GM12878 (cell line): ENCODE measurements at regions not wholly inside any gene's neighbourhood (a gene's known extent, or its start where the extent isn't known, plus 50 kb on each side); places are given as distances from the start of the nearest gene placed in this dataset.

Experiments used
- ATAC-seq: fragments of 200-7000 bp; cut with Tn5 transposase; 3 replicates; pipeline ENCODE4 v1.9.1; 2020; ENCODE audit warnings: mild to moderate bottlenecking, moderate library complexity
- BruUV-seq: library from RNA; stranded (reverse); fragments of 400-500 nt; replicated peaks from 2 replicates; lab custom pipeline; 2021; lab: Mats Ljungman, UMichigan
- CTCF ChIA-PET: fragments of 300-600 bp; sonication (Branson Sonifier 250); formaldehyde crosslinking; extraction: SDS; loops from one replicate; lab custom pipeline; 2021; ENCODE audit warnings: inconsistent platforms; lab: Yijun Ruan, JAX
- POLR2A ChIA-PET: fragments of 350-600 bp; formaldehyde crosslinking; extraction: SDS; loops from one replicate; lab custom pipeline; 2021; ENCODE audit warnings: inconsistent platforms; lab: Charles Lee
- RAD21 ChIA-PET: fragments of 300-600 bp; sonication (Branson Sonifier 250); formaldehyde crosslinking; loops from one replicate; lab custom pipeline; 2023; ENCODE audit warnings: antibody characterized with exemption; ENCODE audit not compliant: unreplicated experiment; lab: Charles Lee
- SMC1A ChIA-PET: fragments of 300-600 bp; sonication (Branson Sonifier 250); formaldehyde crosslinking; loops from one replicate; lab custom pipeline; 2023; ENCODE audit not compliant: unreplicated experiment, uncharacterized antibody; lab: Charles Lee
- DNase-seq: peaks from one replicate; pipeline ENCODE4 v3.0.0-alpha.2; 2011; ENCODE audit warnings: low read depth, low spot score
- FAIRE-seq: peaks from 3 replicates; lab custom pipeline; 2011; peaks lifted over from hg19 to GRCh38; lab: Jason Lieb, UNC
- H2AFZ ChIP-seq: 2 replicates; pipeline ENCODE4 v1.6.0; 2011; ENCODE audit warnings: low read depth, low read length, control low read depth; ENCODE audit not compliant: control insufficient read depth
- H3K27ac ChIP-seq: 2 replicates; pipeline ENCODE4 v1.5.1; 2011; ENCODE audit warnings: control low read depth; ENCODE audit not compliant: control insufficient read depth, insufficient read depth
- H3K27me3 ChIP-seq, 2 experiments: replicated peaks in 1 of 2; 2 replicates each; pipeline versions ENCODE4 v1.6.0 to v1.6.1; 2011; ENCODE audit warnings: low read length in 1 of 2; ENCODE audit not compliant: control insufficient read depth in 2 of 2, insufficient read depth in 2 of 2
- H3K36me3 ChIP-seq, 2 experiments: 2 replicates each; pipeline ENCODE4 v1.5.1; 2011; ENCODE audit warnings: low read length in 1 of 2; ENCODE audit not compliant: control insufficient read depth in 2 of 2, insufficient read depth in 2 of 2
- H3K4me1 ChIP-seq: 2 replicates; pipeline ENCODE4 v1.6.1; 2011; ENCODE audit warnings: mild to moderate bottlenecking, low read length, moderate library complexity, mixed read lengths; ENCODE audit not compliant: control insufficient read depth, insufficient read depth
- H3K4me2 ChIP-seq: 2 replicates; pipeline ENCODE4 v1.6.0; 2011; ENCODE audit warnings: control low read depth; ENCODE audit not compliant: control insufficient read depth, insufficient read depth
- H3K4me3 ChIP-seq: fragments of 200-600 bp; sonication (generic); 2 replicates; pipeline ENCODE4 v1.5.1; 2016
- H3K79me2 ChIP-seq: 2 replicates; pipeline ENCODE4 v1.6.0; 2011; ENCODE audit warnings: low read length; ENCODE audit not compliant: control insufficient read depth, insufficient read depth
- H3K9ac ChIP-seq: 2 replicates; pipeline ENCODE4 v1.8.0; 2011; ENCODE audit warnings: low read length, control low read depth, mixed read lengths; ENCODE audit not compliant: control insufficient read depth, insufficient read depth
- H3K9me3 ChIP-seq: replicated peaks from 3 replicates; pipeline ENCODE4 v1.5.1; 2011; ENCODE audit warnings: mild to moderate bottlenecking, low read length; ENCODE audit not compliant: control insufficient read depth, insufficient read depth
- H4K20me1 ChIP-seq: 2 replicates; pipeline ENCODE4 v1.6.0; 2011; ENCODE audit not compliant: control insufficient read depth, insufficient read depth
- CEBPZ ChIP-seq: fragments of 150-350 bp; IDR thresholded peaks from 2 replicates; pipeline ENCODE4 v1.6.1; 2016; ENCODE audit warnings: low read depth, low read length
- CREB1 ChIP-seq: IDR thresholded peaks from 2 replicates; pipeline ENCODE4 v1.6.1; 2012; ENCODE audit warnings: low read depth, mild to moderate bottlenecking, inconsistent platforms
- JUND ChIP-seq: IDR thresholded peaks from 2 replicates; pipeline ENCODE4 v1.6.1; 2012; ENCODE audit warnings: low read depth, mild to moderate bottlenecking, low read length, improper control_type of control experiment, moderate library complexity
- LARP7 ChIP-seq: fragments of 450-650 bp; IDR thresholded peaks from 2 replicates; pipeline ENCODE4 v1.6.1; 2017; ENCODE audit warnings: mild to moderate bottlenecking
- NBN ChIP-seq: fragments of 450-650 bp; IDR thresholded peaks from 2 replicates; pipeline ENCODE4 v1.6.1; 2016
- NFYA ChIP-seq: IDR thresholded peaks from 2 replicates; pipeline ENCODE4 v1.6.1; 2011; ENCODE audit warnings: low read depth, mild to moderate bottlenecking, low read length, improper control_type of control experiment, borderline replicate concordance
- POLR2AphosphoS2 ChIP-seq: IDR thresholded peaks from 2 replicates; pipeline ENCODE4 v1.6.1; 2011; ENCODE audit warnings: low read depth, mild to moderate bottlenecking, low read length, improper control_type of control experiment, moderate library complexity
- POLR2AphosphoS5 ChIP-seq: IDR thresholded peaks from 2 replicates; pipeline ENCODE4 v1.6.1; 2011; ENCODE audit warnings: mild to moderate bottlenecking, low read length, inconsistent platforms
- RELA ChIP-seq: fragments of 450-650 bp; IDR thresholded peaks from 2 replicates; pipeline ENCODE4 v1.8.0; 2014; ENCODE audit warnings: borderline replicate concordance; ENCODE audit not compliant: partially characterized antibody
- RELB ChIP-seq: fragments of 450-650 bp; IDR thresholded peaks from 2 replicates; pipeline ENCODE4 v1.6.1; 2017; ENCODE audit warnings: low read depth, mild to moderate bottlenecking, moderate library complexity
- SIX5 ChIP-seq: IDR thresholded peaks from 2 replicates; pipeline ENCODE4 v1.6.1; 2011; ENCODE audit warnings: mild to moderate bottlenecking, low read depth, low read length, moderate library complexity; ENCODE audit not compliant: severe bottlenecking
- SUPT20H ChIP-seq: IDR thresholded peaks from 2 replicates; pipeline ENCODE4 v1.6.1; 2011; ENCODE audit warnings: low read depth, mild to moderate bottlenecking, low read length, moderate library complexity, borderline replicate concordance; ENCODE audit not compliant: control insufficient read depth
- TCF3 ChIP-seq: IDR thresholded peaks from 2 replicates; pipeline ENCODE4 v1.6.1; 2012; ENCODE audit warnings: low read depth, mild to moderate bottlenecking, low read length, borderline replicate concordance; ENCODE audit not compliant: insufficient read depth
- YY1 ChIP-seq: IDR thresholded peaks from 2 replicates; pipeline ENCODE4 v1.6.1; 2011; ENCODE audit warnings: low read depth, mild to moderate bottlenecking, low read length
- ZNF207 ChIP-seq: fragments of 450-650 bp; IDR thresholded peaks from 2 replicates; pipeline ENCODE4 v1.6.1; 2014; ENCODE audit warnings: antibody characterized with exemption, mild to moderate bottlenecking, borderline replicate concordance
- WGBS: methylation state at CpG from one replicate; pipeline ENCODE4 v1.1.6; 2016; ENCODE audit warnings: low lambda C conversion rate; ENCODE audit not compliant: insufficient replicate concordance, insufficient coverage; ENCODE audit errors: missing lambda C conversion rate; 5-methylcytosine and 5-hydroxymethylcytosine counted together
- in situ Hi-C: fragments of 300-500 bp; cut with MboI; formaldehyde crosslinking; loops from 9 replicates; pipeline ENCODE4 v1.14.3; 2018; ENCODE audit warnings: mixed read lengths
- intact Hi-C: fragments of 100-400 bp; cut with micrococcal nuclease; formaldehyde crosslinking; loops from one replicate; pipeline ENCODE4 v1.14.2; 2022; ENCODE audit not compliant: unreplicated experiment
- TF ChIP-seq, protein P1 (sequence below): IDR thresholded peaks from 2 replicates; pipeline ENCODE4 v1.6.1; 2011; ENCODE audit warnings: borderline replicate concordance, low read depth, mild to moderate bottlenecking, moderate library complexity, low read length; ENCODE audit not compliant: insufficient read depth, poor library complexity, severe bottlenecking

DNA sequence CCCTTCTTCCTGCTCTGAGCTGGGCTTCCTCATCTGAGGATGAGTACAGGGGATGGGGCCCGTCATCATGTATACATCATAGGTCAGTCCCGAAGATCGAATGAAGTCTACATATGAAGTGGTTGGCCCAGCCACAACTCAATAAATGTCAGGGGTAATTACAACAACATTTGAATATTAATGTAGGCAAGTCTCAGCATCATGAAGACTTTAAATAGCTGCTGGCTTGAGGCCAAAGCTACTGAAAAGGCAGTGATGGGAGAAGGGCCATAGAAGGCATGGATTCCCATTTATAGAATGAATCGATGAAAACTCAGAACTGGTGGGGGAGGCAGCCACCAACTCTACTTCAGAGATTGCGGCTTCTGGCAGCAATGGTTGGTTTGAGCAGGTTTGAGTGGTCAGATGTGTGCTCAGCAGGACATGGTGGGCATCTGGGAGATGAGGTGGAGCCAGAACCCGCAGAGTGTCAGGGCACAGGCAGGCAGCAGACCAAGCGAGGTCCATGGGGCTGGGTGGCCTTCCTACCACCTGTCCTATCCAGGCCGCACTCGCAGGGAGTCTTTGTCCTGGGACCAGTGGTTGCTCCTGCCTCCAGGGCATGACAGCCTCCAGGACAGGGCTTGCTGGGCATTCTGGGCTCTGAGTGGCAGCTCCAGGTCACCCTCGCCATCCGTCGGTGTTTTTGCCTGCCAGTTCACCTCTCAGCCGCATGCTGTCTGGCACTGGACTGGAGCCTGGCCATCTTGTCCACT is 919.1 kb downstream of the TBC1D22A start:
- Histone ChIP-seq H4K20me1 (no peaks in the 10 kb centered on the region), H3K4me2 (no peak overlapping the region), H2AFZ (no peak overlapping the region), H3K79me2 (no peaks in the 10 kb centered on the region), H3K4me3 (no peak overlapping the region), H3K9me3 (no peaks in the 10 kb centered on the region; the same call in 2 of the 3 replicates), H3K4me1 (no peaks in the 10 kb centered on the region), H3K27ac (no peak overlapping the region), H3K9ac (no peak overlapping the region), H3K36me3 (no peaks in the 10 kb centered on the region), H3K27me3 (no peaks in the 10 kb centered on the region)
- 48% methylated on average over 13 of the region's 13 CpGs for WGBS
- no peak for ATAC-seq
- SMC1A ChIA-PET = no interaction called here
- RAD21 ChIA-PET = no interaction called here
- CTCF ChIA-PET = no interaction called here
- intact Hi-C loops = no loop called here
- no peak for DNase-seq
- no peak for TF ChIP-seq SUPT20H
- no peak for TF ChIP-seq TCF3
- no peak for TF ChIP-seq YY1
- no peak for TF ChIP-seq POLR2AphosphoS2
- TF ChIP-seq POLR2AphosphoS5 = no peak
- TF ChIP-seq RELA = no peak
- TF ChIP-seq ZNF207 = no peak
- TF ChIP-seq LARP7 = no peak
- TF ChIP-seq JUND = no peak
- no peak for TF ChIP-seq CREB1
- TF ChIP-seq RELB = no peak
- no peak for TF ChIP-seq NBN
- TF ChIP-seq NFYA = no peak
- no peak for TF ChIP-seq SIX5
- TF ChIP-seq, protein P1, sequence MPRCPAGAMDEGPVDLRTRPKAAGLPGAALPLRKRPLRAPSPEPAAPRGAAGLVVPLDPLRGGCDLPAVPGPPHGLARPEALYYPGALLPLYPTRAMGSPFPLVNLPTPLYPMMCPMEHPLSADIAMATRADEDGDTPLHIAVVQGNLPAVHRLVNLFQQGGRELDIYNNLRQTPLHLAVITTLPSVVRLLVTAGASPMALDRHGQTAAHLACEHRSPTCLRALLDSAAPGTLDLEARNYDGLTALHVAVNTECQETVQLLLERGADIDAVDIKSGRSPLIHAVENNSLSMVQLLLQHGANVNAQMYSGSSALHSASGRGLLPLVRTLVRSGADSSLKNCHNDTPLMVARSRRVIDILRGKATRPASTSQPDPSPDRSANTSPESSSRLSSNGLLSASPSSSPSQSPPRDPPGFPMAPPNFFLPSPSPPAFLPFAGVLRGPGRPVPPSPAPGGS = no peak
- TF ChIP-seq CEBPZ = no peak
- in situ Hi-C loops = no loop called here
- no peak for FAIRE-seq
- POLR2A ChIA-PET = no interaction called here
- BruUV-seq = no TSS peak
